NOMO-1 treated with dmso at 0.1 percent for 144 hours (cell line): ENCODE measurements at regions not wholly inside any gene's neighbourhood (a gene's known extent, or its start where the extent isn't known, plus 50 kb on each side); places are given as distances from the start of the nearest gene placed in this dataset.

Experiments used
- DNase-seq: peaks from one replicate; lab custom pipeline; 2025; ENCODE audit not compliant: unreplicated experiment; lab: John Stamatoyannopoulos, UW

- no peak for DNase-seq
These were observed 362.1 kb upstream of the AGTR1 start for GRCh38 chr3:148335612-148336011.

GRCh38 chr3:148343416-148343815, 354.3 kb upstream of the AGTR1 start:
- no peak for DNase-seq

GRCh38 chr3:148344521-148344920, 353.2 kb upstream of the AGTR1 start:
- no peak for DNase-seq

GRCh38 chr3:148360051-148360450, 337.7 kb upstream of the AGTR1 start:
- DNase-seq, result no peak

GRCh38 chr3:148366743-148367410, 330.8 kb upstream of the AGTR1 start:
- DNase-seq, result no peak

- no peak for DNase-seq
These were observed 329.9 kb upstream of the AGTR1 start for GRCh38 chr3:148367756-148368155.

- no peak for DNase-seq
These were observed 328.3 kb upstream of the AGTR1 start for GRCh38 chr3:148369381-148369780.

GRCh38 chr3:148372206-148372875, 325.4 kb upstream of the AGTR1 start:
- no peak for DNase-seq

GRCh38 chr3:148373961-148374360, 323.7 kb upstream of the AGTR1 start:
- no peak for DNase-seq

- DNase-seq, result no peak
These were observed 317.8 kb upstream of the AGTR1 start for GRCh38 chr3:148379763-148380382.

GRCh38 chr3:148381051-148381450, 316.7 kb upstream of the AGTR1 start:
- DNase-seq, result no peak

- no peak for DNase-seq
These were observed 307.8 kb upstream of the AGTR1 start for GRCh38 chr3:148389916-148390315.

- DNase-seq, result no peak
These were observed 301.9 kb upstream of the AGTR1 start for GRCh38 chr3:148395821-148396220.

- no peak for DNase-seq
These were observed 296.9 kb upstream of the AGTR1 start for GRCh38 chr3:148400754-148401153.

- no peak for DNase-seq
These were observed 289.0 kb upstream of the AGTR1 start for GRCh38 chr3:148408667-148409066.

GRCh38 chr3:148420242-148420641, 277.5 kb upstream of the AGTR1 start:
- no peak for DNase-seq

- DNase-seq, result no peak
These were observed 268.7 kb upstream of the AGTR1 start for GRCh38 chr3:148428862-148429605.

- DNase-seq, result no peak
These were observed 264.0 kb upstream of the AGTR1 start for GRCh38 chr3:148433665-148434064.

GRCh38 chr3:148435534-148435933, 262.2 kb upstream of the AGTR1 start:
- DNase-seq, result no peak

- no peak for DNase-seq
These were observed 258.4 kb upstream of the AGTR1 start for GRCh38 chr3:148439254-148439822.

GRCh38 chr3:148441191-148441590, 256.5 kb upstream of the AGTR1 start:
- no peak for DNase-seq
